Heart left ventricle (tissue), 13 donors: ENCODE measurements at regions not wholly inside any gene's neighbourhood (a gene's known extent, or its start where the extent isn't known, plus 50 kb on each side); places are given as distances from the start of the nearest gene placed in this dataset.

Experiments
- CTCF ChIP-seq, 12 donors: fragments of 200-600 bp; sonication (generic) in 4 of 12; IDR thresholded peaks; one replicate each; pipeline versions ENCODE4 v1.5.0 to v1.8.0; 2018 to 2022; ENCODE audit warnings: antibody characterized with exemption in 12 of 12, mild to moderate bottlenecking in 5 of 12
- POLR2A ChIP-seq, 2 donors: fragments of 450-650 bp; IDR thresholded peaks; one replicate each; pipeline ENCODE4 v1.6.1; 2017; ENCODE audit warnings: antibody characterized with exemption in 2 of 2, mild to moderate bottlenecking in 2 of 2, moderate library complexity in 2 of 2
- donor health status: ischemic (EF 13 %, LVEDD 7.1; RV severe dilation, severe dysfunction).
- donor health status: DM: no; HTN: yes; CAD: no.
- donor health status: DM: no; HTN: no; CAD: no.
- donor health status: ischemic (EF 25% LVEDD 6.9; RV normal size, moderate dysfunction).
- donor health status: ischemic (EF 25% LVEDD 5.7; RV mildly dilated, moderate dysfunction).
- donor health status: ischemic (EF 35%, LVEDD 5.7; RV mildly dilated, moderate dysfunction).
- donor health status: nonischemic (EF 11% LVEDD 7.7; RV severe dilation, severe dysfunction).
- donor health status: DM: yes; HTN: yes; CAD: no.
- donor health status: PGD.
- donor health status: ischemic (EF 29% LVEDD 5.4; RV normal size, mild dysfunction).
- donor health status: nonischemic (EF 23%, LVEDD 6.1; RV moderate dilation, normal function).

GRCh38 chr5:73273379-73274050 is 100.5 kb downstream of the TMEM174 start:
- no peak for TF ChIP-seq CTCF (IDR thresholded peaks at IDR 0.05)
- no peak for TF ChIP-seq POLR2A (IDR thresholded peaks at IDR 0.05)
